Medulla oblongata (tissue), 1 donor: ENCODE measurements at regions not wholly inside any gene's neighbourhood (a gene's known extent, or its start where the extent isn't known, plus 50 kb on each side); places are given as distances from the start of the nearest gene placed in this dataset.
A peak's percentile ranks its signal among the peaks of the same experiment; 100 is the strongest.

ENCODE experiments used
- DNase-seq: peaks from one replicate; pipeline ENCODE4 v3.0.0-alpha.2; 2015; ENCODE audit errors: extremely low spot score

DNA sequence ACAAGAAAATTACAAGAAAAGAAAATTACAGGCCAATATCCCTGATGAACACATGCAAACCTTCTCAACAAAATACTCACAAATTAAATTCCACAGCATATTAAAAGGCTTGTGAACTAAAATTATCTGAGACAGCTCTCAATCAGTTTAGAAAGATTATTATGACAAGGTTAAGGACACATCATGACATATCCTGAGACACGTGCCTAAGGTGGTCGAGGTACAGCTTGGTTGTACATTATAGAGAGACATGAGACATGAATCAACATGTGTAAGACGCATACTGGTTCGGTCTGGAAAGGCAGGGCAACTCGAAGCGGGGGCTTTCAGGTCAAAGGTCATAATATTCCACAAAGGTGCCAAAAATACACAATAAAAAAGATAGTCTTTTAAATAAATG is 598.3 kb upstream of the REG3G start:
- no peak for DNase-seq

DNA sequence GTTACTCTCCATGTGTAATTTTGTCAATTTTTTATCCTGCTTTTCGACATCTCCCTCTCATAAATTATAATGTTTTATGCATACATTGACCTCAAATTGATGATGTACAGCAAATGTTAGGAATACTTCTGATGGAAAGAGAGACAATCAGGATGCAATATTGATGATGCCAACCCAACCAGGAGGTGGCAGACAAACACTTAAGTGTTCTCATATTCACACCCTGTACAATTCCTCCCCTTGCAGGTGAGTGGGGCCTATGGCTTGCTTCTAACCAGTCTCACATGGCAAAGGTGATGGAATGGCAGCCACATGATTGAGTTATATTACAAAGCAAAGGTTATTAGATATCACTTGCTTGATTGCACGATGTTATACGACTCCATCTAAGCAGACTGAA is 594.3 kb upstream of the REG3G start:
- no peak for DNase-seq

DNA sequence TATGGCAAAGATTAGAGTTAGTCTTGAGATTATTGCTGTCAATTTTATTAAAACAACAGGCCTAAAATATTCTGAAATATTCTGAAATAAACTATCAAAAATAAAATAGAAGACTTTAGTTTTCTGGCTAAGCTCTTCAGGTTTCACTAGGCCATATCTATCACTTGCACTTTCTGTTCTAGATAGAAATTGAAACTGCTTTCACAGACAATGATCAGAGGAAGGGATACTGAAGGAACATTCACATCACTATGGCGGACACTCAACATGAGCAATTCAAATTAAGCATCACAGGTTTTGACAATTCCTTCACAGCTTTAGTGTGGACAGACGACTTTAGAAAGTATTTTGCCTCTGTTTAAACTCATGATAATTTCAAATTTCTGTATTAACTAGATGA is 586.4 kb upstream of the REG3G start:
- DNase-seq = no peak

DNA sequence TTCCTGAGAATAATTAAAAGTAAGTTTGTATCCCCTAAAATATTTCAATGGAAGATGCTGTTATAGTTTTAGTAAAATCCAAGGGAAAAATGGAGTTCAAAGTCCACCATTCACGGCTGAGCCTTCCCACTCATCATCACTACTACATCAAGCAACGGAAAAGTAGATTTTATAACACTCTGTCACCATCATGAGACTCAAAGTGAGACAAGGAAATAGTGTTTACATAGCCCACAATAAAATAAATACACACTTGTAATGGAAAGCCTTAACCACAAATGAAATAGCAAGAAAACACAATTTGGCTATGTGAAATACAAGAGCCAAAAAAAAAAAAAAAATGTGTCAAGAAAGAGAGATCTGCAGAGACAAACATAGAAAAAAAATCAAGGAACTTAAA is 569.9 kb upstream of the REG3G start:
- DNase-seq = no peak

DNA sequence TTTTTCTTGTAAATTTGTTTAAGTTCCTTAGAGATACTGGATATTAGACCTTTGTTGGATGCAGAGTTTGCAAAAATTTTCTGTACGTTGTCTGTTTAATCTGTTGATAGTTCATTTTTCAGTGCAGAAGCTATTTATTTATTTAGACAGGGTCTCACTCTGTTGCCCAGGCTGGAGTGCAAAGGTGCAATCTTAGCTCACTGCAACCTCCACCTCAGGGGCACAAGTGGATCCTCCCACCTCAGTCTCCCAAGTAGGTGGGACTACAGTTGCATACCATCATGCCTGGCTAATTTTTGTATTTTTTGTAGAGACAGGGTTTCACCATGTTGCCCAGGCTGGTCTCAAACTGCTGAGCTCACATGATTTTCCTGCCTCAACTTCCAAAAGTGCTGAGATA is 568.2 kb upstream of the REG3G start:
- DNase-seq = no peak

DNA sequence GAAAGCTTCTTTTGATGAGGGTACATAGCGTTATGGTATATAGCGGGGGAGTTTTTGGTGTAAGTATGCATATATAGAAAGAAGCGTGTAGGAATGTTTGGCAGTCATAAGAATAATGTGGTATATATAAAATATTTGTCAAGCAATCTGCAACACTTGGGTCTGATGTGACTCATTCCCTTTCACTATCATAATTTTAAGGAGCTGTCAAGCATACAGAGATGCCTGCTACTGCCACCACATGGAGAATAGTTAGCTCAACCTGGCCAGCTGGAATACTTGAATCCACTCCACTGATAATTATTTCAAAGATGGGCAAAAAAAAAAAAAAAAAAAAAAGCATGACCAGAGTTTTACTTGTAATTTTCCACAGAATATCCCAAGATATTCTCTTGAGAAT is 559.8 kb upstream of the REG3G start:
- peak; percentile 11 for DNase-seq

DNA sequence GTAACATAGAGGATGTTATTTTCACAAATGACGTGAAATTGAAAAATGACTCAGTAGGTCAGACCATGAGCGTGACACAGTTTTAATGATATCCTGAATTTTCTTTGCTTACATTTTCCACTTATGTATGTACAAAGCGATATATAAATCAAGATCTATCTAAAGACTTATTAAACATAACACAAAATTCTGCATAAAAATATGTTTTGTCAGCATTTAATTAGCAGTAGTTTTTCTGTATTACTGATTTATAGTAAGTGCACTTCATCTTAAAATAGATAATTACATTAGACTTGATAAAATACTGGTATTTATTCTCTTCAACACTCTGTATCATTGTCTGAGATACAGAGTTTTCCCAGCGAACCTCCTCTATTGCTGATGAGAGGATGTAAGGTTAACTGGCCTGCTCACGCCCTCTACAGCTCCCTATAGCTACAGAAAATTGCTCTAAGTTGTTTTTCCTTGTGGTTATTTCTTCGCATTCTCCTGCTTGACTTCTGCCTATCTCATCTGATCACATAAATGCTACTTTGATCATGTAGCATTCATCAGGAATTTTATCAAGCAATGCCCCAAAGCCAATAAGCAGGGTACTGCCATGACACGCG is 548.8 kb upstream of the REG3G start:
- DNase-seq = no peak

DNA sequence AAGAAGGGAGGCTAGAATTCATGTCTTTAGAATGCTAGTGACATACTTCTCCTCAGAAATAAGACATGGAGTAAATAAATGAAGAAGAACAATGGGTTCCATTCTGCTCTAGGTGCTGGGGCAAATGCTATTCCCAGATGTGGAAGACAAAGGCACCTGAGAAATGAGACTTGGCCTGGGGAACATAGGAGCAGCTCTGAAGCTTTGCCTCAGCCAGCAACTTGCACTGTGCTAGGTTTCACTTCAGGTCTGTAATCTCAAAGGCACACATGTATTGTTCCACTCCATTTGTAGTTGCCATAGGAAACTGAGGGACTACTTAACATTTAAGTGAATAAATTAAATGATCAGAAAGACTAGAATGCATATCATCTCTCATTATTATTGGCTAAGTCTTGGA is 538.9 kb upstream of the REG3G start:
- DNase-seq = peak; percentile 5

DNA sequence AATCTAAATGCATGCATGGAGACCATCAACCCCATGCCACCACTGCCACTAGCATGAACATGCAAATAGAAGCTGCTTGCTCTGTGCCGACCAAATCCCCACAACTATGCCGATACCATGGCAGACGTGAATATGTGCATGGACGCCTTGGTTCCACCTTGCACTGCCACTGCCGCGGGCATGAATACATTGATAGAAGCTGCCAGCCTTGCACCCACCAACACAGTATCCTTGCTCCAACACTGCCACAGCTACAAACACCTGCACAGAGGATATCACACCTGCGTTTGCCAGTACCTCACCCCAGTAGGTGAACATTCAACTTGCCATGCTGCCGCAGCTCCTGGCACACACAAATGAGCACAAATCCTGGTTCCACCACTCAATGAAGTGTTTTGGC is 527.4 kb upstream of the REG3G start:
- DNase-seq = no peak

DNA sequence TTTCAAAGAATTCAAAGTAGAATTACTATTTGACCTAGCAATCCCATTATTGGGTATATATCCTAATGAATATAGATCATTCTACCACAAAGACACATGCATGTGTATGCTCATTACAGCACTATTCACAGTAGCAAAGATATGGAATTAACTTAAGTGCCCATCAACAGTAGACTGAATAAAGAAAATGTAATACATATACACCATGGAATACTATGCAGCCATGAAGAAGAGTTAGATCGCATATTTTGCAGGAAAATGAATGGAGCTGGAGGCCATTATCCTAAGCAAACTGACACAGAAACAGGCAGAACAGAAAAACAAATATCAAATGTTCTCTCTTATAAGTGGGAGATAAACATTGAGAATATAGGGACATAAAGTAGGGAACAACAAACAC is 519.2 kb upstream of the REG3G start:
- DNase-seq = no peak

DNA sequence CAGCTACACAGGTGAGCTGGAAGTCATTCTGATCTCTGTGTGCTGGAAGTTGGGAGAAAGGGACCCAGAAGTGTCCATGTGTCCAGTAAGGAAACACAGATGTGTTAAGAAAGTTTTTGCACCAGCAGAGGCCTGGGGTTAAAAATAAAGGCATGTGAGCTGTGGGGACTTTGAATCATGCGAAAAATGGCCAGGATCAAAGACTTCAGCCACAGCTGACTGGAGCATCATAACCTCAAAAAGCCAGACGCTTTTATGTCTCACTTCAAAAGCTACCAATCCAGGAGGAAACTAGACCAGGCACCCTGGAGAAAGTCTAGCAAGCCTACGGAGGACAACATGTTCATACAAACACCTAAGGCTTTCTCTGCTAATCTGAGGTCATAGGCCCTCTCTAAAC is 503.6 kb upstream of the REG3G start:
- no peak for DNase-seq

DNA sequence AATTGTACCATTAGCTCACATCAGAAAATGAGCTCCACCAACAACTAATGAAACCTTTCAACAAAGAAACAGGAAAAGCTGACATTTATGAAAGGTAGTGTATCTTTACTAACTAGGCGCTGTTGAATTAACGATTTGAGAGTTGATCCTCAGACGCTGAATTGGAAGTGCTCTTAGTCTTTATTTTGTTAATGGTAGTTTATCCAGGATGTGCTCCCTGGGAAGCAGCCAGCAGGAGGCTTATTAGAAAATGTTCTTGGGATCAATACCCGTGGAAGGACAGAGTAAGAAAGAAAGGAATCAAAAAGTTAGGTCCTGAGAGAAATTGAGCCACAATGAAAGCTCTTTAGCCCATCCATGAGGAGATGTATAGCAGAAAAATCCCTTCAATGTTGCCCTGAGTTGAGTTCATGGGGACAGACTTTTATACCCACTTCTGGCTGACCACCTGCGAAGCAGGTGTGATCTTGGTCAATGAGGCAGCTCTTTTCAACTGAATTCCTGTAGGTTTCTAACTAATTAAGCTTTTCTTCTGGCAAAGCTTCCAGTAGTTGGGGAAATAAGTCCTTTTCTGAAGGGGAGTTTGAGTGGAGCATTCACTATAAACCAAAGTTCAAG is 492.6 kb upstream of the REG3G start:
- DNase-seq = no peak

DNA sequence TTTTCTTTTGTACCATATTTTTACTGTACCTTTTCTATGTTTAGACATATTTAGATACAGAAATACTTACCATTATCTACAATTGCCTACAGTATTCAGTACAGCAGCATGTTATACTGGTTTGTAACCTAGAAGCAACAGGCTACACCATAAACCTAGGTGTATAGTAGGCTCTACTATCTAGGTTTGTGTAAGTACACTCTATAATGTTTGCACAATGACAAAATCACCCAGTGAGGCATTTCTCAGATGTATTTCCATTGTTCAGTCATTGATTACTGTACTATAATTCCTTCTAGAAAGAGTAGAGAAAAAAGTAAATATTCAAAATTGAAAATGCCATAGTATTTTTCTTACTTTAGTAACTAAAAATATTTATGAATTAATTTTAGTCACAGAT is 490.1 kb upstream of the REG3G start:
- DNase-seq = no peak

DNA sequence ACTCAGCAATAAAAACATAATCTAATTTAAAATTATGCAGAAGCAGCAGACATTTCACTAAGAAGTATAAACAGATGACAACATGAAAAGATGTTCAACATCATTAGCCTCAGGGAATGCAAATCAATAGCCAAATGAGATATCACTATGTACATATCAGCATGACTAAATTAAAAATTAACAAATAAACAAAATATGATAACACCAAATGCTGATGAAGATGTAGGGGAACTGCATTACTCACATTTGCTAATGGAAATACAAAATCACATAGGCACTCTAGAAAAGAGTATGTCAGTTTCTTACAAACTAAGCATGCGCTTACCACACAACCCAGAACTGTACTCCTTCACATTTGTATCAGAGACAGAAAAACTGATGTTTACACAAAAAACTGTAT is 487.2 kb upstream of the REG3G start:
- DNase-seq = no peak

DNA sequence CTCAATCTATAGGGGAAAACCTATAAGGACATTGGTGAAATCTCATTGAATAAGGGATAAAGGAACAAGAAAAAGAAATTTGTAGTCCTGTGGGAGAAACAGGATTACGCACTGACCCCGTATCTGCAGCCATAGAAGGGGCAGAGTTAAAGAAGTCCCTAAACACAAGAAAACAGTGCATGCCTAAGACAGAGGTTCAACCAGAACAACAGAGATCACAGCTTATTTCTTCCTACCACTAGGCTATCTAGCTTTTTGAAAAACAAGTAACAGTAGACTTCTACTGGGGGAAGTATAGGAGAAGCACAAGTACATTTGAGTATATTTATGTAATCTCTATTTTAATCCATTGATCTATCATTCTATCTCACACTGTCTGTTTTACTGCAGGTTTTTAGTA is 485.2 kb upstream of the REG3G start:
- no peak for DNase-seq

DNA sequence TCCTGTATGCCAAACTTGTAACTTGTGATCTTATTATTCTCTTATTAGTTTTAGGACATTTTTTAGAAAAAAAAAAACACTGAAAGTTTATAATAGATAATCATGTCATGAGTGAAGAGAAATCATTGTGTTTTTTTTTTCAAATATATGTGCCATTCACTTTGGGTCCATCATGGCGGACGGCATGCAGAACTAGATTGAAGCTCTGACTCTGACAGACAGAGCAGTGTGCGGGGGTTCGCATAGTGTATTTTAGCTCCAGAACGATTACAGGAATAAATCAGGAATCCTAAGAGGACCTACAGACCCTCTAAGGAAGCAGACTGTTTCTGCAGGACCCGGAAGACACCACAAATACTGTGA is 484.4 kb upstream of the REG3G start:
- no peak for DNase-seq

DNA sequence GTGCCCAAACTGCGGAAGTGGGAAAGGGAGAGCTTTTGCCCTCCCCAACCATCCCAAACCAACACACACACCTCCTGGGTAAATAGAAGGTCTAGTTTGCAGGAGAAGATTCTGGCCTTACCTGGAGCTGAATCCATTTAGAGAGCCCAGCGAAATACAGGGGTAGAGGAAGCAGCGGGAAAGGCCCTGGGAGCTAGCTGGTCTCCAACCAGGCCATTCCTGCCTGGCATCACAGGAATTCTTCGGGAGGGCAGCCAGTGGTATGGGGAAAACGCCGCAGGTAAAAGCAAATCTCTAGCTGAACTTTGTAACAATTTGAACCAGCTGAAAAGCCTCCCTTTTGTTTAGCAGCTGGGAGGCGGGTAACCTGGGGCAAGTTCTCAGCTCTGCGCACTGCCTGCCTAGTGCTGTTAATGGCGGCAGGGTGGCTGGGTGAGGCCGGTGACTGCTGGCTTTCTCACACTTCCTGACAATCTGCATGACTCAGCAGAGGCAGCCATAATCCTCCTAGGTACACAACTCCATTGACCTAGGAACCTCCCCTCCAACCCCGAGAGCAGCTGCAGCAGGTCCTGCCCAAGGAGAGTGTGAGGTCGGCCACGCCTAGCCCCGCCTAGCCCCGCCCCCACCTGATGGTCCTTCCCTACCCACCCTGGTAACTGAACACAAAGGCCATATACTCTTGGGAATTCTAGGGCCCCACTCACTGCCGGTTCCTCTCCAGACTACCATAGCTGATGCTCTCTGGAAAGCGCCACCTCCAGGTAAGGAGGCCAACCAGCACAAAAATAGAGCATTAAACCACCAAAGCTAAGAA is 483.8 kb upstream of the REG3G start:
- DNase-seq = no peak

DNA sequence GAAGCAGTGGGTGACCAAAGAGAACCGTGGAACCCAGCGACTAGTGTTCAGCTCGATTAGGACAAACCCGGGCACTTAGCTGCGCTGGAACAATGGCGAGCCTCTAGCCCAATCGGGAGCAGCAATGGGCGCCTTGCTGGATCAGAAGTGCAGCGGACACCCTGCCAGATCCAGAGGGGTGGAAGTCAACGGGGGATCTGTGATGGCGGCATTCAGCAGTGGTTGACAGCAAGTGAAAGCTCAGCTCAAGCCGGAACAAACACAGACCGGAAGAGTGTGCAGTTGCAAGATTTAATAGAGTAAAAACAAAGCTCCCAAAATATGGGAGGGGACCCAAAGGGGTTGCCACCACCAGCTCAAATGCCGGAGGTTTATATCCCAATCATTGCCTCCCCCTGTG is 478.7 kb upstream of the REG3G start:
- DNase-seq = no peak

DNA sequence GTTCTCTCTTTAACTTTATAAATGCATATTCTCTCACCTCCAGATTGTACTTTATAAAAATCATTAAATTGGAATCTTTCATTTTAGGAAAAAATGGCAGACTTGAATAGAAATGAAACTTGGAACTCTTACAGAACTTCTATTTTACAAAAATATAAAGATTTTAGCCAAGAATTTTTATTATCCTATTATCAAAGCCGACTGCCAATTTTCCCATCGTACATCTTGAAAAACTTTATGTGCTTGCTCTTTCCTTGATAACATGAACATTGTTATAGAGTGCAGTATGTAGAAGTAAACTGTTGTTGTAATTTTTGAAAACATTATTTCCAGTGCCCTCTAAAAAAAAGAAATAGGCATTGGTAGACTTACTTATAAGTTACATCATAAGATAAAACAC is 475.7 kb upstream of the REG3G start:
- DNase-seq = no peak

DNA sequence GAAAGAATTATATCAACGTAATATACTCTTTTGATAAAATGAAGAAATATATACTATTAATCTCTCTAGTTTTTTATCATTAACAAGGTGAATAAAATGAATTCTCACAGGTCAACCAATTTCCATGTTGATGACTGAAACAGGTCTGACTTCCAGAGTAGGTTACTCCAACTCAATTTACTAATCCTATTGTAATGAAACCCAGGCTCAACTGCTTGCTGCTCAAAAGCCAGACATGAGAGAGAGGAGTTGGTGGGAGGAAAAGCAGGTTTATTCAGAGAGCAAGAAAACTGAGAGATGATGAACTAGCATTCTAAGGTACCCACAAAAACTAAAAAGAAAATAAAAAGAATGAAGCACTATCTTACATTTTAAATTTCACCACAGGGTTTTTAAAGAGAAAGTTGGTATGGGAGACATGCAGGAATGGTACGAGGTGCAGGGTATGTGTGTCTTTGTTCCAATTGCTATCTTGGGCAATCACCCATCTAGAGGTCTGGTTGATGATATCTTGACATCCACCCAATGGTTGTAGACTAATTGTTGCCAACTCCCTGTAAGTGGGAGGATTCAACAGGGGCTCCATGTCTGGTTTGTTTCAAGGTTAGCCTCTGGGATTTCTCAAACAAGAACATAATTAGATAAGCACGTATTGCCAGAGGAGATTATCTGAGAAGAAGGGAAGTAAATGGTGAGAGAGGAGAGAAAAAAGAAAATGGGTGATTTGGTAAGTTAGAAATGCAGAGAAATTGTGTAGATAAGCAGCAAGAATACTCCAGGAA is 471.4 kb upstream of the REG3G start:
- no peak for DNase-seq

DNA sequence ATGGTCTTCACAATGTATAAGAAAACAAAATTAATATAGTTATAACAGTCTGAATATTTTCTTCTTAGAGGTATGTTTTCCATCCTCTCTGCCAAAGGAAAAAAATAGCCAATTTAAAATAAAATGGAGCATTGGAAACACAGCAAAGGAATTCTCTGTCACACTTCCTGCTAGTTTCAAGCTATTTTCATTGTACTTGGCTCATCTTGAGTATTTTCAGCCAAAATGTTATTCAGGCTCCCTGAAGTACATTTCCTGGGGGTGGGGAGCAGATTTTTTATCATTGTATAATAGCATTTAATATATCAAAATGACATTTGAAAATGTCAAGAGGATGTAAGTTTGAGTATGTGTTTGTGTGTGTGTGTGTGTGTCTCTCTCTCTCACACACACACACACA is 463.6 kb upstream of the REG3G start:
- DNase-seq = no peak

DNA sequence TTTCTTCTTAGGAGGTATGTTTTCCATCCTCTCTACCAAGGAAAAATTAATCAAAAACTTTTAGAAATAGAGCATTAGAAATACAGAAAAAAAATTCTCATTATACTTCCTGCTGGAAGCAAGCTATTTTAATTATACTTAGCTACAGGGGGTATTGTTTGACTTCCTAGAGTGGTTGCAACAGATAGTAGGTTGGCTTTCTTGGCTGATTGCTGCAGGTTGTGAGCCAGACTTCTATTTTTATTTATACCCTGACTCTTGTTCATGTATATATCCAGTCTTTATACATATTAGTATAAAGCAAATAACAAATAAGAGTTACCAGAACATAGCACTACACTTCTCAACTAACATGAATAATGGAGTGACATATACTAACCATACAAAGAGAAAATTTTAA is 460.8 kb upstream of the REG3G start:
- DNase-seq = no peak
